ENCODE measurements at regions not wholly inside any gene's neighbourhood (a gene's known extent, or its start where the extent isn't known, plus 50 kb on each side); places are given as distances from the start of the nearest gene placed in this dataset.
"Not testable (repeated sequence)": the region's sequence is repeated elsewhere in the genome, so short reads cannot be mapped to it uniquely, and the experiment has no call there.

DNA sequence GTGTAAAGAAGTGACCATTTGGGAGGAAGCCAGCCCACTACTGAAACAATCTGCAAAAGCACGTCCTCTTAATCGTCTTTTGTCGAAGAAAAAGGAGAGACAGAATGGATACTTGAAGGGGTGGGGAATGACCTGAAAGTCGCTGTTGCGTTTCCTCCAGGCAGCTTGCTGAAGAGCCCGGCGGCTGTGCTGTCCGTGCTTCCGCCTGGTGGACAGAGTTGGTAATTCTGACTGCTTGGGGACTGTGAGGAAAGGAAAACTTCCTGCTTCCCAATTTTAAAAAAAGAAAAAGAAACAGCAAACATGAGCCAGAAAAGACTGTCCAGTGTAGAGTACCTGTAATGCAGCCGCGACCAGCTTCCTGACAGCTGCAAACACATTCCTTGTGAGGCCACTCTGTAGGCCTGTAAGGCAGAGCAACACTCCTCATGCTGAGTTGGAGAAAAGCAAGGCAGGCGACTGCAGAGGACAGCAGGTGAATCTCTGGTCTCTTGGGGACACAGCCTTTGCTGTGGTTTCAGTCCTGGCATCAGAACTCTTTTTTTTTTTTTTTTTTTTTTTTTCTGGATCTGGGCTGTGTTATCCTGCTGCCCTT lies 251.1 kb upstream of the TBX18 start:
- DNase-seq (ENCODE audit: low read depth in 2 of 2), result no peak

DNA sequence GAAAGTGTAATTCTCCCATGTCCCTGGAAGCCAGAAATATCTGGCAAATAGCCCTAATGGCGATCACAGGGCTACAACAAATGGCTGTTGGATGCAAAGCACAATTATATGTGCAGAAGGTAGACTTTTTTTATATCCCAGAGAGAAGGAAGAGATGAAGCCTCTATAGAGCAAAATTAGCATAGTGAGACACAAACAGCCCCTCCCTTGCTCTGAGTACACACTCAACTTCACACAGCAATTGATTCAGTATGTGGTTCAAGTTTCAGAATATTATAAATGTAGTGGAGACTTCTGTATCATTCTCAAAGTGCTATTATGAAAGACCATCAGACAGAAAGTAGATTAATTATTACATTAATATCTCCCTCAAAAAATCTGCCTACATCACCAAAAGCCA lies 246.5 kb upstream of the TBX18 start:
- no peak for DNase-seq (ENCODE audit: low read depth in 2 of 2)

DNA sequence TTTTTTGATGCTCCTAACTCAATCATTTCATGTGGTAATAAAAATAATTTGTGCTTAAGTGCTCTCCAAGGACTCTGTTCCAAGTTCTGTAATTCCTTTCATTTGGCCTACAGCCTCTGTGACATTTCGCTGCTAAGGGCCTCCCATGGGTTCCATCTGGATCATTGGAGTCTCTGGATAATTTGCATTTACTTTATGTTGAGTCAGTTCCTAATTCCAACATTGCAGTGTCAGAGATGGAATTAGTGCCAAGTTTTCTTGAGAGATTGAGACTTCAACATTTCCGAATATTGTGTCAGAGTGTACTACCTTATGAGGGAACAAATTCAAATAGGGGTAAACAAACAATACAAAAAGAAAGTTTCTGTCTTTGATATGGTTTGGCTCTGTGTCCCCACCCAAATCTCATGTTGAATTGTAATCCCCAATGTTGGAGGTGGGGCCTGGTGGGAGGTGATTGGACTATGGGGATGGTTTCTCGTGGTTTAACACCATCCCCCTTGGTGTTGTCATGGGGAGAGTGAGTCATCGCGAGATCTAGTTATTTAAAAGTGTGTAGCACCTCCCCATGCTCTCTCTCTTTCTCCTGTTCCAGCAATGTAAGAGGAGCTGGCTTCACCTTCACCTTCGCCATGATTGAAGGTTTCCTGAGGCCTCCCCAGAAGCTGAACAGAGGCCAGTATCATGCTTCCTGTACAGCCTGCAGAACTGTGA lies 244.1 kb upstream of the TBX18 start:
- no peak for DNase-seq (ENCODE audit: low read depth in 2 of 2)

DNA sequence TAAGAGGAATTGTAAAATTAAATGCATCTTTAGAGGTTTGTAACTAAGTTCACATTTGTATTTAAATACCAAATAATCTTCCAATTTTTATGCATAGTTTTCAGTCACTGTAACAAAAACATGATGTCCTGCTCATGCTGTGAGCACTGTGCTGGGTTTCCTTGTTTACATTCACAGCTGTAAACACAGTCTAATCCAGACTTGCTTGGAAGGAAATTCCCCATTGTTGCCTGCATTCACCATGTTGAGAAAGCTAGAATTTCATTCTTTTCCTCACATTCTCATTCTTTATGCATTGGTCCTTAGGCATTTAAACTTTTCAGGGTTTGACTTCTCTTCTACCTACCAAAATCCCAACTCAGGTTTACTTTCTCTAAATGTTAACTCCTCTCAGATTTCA lies 242.0 kb upstream of the TBX18 start:
- no peak for DNase-seq (ENCODE audit: low read depth in 2 of 2)

DNA sequence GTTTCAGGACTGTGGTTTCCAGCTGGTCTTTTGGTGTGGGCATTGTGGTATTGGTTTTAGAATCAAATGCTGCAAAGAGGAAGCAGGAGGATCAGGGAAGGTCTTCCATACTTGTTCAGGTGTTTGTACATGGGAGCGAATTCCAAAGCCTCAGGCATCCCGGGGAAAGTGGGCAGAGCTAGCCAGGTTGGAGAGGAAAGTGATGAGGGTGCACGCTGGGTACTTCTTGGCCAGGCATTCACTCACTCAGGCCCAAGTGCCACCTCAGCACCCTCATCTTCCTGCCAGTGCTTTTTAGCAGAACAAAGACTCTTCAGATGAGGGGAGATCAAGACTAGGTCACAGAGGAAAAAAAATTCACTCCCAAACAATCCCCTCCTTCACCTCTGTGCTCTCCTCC lies 241.1 kb upstream of the TBX18 start:
- DNase-seq (ENCODE audit: low read depth in 2 of 2), result no peak

DNA sequence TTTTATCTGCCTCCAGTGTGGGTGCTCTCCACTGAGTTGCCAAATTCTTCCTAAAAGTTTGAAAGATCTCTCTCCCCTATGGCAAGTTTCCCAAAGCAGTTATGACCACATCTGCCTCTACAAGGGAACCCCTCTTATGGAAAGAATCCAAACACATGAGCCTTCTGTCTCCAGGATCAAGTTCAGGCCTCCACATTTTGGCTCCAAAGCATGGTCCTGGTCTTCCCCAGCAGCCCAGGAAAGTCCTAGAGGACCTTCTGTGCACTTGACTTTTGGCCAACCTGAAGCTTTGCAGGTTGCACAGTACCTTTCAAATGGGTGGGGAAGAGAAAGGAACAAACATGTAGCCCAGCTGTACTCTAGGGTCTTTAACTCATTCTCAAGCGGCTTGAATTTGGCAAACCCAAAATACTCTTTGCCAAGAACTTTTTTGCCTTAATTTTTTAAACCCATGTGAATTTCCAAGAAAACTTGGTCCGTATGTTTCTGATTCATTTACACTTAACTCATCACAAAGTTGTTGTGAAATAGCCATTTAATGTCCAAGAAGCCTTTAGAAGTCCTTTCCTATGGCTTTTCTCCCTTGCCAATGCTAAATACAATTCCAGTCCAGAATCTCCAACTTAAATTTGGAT lies 240.1 kb upstream of the TBX18 start:
- DNase-seq (ENCODE audit: low read depth in 2 of 2), result no peak

DNA sequence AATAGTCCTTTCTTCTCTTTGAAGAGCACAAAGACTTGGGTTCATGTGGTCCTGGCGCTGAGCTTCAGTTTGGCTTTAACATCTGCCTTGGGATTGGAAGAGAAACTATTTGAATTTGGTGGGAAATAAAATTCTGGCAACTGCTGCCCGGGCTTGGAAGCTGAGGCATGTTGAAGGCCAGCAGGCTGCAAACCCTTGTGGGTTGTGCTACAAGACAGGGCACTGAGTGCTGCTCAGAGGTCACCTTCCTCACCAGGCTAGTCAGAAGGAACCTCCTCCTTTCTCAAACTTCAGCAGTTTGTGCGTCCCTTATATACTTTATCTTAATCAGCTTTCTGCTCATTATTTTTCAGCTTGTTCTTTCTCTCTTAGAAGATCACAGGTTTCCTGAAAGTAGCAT lies 238.4 kb upstream of the TBX18 start:
- DNase-seq (ENCODE audit: low read depth in 2 of 2), result no peak

DNA sequence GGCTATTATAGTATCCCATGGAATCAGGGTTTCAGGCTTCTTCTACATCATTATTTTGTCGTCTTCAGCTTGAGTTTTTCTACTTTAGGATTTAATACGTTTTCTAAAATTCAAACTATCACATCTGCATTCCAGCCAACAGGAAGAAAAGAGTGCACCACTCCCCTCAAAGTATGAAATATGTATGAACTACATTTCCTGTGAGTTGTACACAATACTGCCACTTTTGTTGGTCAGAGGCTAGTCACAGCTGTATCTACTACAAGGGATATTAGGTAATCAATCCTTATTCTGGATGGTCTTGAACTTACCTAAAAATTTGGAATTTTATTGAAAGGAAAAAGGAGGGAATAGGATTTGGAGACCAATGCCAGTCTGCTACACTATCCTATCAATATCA lies 235.6 kb upstream of the TBX18 start:
- no peak for DNase-seq (ENCODE audit: low read depth in 2 of 2)

DNA sequence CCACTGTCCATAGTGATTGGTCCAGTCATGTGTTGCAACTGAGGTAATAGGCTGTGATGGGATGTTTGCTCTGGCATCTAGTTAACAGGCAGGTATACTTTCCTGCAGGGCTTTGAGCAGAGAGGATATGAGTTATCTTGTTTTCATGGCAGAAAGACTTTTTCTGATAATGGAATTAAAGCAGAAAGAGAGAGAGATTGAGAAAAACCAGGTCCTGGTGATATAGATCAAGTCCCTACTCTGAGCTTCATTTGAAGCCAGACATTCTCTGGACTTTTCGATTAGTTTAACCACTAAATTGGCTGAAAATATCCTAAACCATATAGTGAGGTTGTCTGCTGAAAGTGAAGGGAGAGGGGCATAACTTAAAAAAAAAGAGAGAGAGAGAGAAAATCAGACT lies 233.8 kb upstream of the TBX18 start:
- no peak for DNase-seq (ENCODE audit: low read depth in 2 of 2)

DNA sequence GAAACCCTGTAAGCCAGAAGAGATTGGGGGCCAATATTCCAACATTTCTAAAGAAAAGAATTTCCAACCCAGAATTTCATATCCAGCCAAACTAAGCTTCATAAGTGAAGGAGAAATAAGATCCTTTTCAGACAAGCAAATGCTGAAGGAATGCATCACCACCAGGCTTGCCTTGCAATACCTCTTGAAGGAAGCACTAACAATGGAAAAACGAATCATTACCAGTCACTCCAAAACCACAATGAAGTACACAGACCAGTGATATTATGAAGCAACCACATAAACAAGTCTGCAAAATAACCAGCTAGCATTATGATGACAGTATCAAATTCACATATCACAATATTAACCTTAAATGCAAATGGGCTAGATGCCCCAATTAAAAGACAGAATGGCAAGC lies 224.4 kb upstream of the TBX18 start:
- not testable (repeated sequence) for DNase-seq (ENCODE audit: low read depth in 2 of 2)

DNA sequence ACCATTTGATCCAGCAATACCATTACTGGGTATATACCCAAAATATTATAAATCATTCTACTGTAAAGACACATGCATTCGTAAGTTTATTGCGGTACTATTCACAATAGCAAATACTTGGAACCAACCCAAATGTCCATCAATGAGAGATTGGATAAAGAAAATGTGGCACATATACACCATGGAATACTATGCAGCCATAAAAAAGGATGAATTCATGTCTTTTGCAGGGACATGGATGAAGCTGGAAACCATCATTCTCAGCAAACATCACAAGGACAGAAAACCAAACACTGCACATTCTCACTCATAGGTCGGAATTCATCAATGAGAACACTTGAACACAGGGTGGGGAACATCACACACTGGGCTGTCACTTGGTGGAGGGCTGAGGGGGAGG lies 221.1 kb upstream of the TBX18 start:
- DNase-seq (ENCODE audit: low read depth in 2 of 2), result not testable (repeated sequence)

DNA sequence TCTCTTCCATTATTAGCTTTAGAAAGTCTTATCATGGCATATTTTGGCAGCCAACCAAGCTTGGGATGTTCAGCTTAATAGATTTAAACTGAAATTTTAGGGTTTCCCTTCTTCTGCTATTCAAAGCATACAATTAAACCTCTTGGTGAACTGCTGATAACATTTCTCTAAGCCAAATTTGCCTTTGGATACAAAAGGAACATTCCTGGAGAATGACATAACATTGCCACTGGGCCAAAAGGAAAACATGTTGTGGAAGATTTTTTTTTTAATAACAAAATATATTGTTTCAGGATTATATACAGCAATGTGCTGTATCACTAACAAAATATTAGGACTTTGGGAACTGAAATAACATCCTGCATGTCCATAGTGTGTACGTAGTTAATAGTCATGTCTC lies 215.1 kb upstream of the TBX18 start:
- DNase-seq (ENCODE audit: low read depth in 2 of 2), result no peak

DNA sequence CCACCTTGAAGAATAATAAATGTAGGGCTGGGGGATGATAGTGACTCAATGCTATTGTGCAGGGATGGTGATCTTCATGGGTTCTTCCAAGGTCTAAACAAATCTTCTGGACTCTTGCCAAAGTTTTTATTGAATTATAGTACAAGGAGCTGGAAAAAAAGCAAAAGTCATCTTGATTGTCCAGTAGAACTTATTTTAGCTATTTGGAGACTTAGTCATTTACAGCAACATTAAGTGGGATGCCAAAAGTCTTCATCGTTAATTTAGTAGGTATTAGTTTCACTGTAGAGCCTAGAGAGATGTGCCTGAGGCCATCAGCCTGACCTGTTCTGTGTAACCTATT lies 212.9 kb upstream of the TBX18 start:
- DNase-seq (ENCODE audit: low read depth in 2 of 2), result no peak

DNA sequence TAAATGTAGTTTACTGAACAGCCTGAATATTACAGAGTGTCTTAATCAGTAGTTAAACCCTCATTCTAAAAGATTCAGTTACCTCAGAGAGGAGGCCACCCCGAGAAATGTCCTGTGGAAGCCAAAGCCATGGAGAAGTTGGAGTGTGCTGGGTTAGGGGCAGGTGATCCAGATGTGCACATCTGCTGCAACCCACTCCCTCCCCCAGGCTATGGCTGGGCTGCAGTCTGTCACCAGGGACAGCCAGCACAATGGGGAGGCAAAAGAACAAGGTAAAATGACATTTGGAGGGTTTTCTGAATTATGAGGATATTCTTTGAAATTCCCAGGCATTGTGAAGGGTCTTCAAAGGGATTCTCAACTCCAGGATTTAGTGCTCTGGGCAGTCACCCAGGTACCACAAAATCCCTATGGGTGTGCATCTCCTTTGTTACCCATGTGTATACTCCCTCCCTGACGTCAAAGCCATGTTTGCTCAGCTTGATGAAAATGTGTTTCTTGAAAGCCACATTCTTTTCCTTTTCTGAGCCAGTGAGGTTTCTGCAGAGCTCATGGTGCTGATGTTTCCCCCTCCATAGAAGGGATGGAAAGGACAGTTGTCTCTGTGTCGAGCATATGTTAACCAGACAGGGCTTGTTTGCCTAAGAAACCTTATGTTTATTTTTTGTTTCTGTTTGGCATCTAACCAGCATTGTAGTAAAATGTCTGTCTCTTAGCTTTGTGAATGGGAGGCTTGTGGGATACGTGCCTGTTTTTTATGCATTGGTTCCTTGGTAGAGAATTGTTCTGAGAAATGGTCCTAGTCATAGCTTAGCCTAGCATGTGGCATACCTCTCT lies 212.3 kb upstream of the TBX18 start:
- no peak for DNase-seq (ENCODE audit: low read depth in 2 of 2)

DNA sequence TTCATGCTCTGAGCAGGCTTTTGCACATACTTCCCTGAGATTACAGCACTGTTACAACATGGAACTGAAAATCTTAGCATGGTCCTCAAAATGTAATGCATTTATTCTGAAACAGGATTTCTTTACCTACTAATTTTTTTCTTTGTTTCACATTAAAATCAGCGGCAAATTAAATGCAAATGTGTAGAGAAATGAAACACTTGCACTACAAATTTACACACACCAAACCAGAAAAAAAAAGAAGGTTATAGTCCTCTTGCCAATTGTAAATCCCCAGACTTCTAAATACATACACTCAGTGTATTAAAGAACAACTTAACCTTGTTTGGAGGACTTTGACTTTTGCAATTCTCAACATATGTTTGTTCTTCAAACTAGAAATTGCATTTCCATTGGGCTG lies 210.9 kb upstream of the TBX18 start:
- DNase-seq (ENCODE audit: low read depth in 2 of 2), result no peak

DNA sequence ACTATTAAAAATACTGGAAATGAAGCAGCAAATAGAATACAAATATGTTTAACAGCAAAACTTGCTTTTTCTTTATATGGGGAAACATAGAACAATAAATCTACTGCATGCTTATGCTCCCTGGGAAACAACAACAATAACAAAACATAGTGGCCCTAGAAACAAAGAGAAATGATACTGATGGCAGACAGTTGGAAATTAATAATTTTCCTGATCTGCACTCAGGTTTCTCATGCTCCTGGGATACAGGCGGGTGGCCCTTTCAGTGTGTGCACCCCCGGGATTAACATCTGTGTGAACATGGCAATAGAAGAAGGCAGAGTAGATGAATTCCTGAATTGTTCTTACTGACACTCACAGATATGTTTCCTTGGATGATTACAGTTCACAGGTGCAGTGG lies 209.2 kb upstream of the TBX18 start:
- DNase-seq (ENCODE audit: low read depth in 2 of 2), result no peak

DNA sequence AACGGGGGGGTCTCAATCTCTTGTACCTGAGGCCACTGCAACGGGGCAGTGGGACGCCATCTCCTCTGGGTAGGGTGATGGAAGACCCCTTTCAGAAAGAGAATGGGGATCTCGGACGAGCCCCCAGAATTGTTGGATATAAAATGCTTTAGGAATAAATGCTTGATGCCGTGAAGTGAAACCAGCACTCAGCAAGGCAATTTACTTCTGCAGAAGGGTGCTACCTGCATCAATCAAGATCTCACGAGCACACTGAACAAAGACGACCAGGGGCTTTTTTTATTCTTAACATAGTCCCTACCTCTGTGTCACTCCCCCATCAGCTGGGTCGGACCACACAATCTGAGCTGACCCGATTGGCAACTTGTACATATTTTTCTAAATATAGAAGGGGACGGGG lies 203.6 kb upstream of the TBX18 start:
- no peak for DNase-seq (ENCODE audit: low read depth in 2 of 2)

DNA sequence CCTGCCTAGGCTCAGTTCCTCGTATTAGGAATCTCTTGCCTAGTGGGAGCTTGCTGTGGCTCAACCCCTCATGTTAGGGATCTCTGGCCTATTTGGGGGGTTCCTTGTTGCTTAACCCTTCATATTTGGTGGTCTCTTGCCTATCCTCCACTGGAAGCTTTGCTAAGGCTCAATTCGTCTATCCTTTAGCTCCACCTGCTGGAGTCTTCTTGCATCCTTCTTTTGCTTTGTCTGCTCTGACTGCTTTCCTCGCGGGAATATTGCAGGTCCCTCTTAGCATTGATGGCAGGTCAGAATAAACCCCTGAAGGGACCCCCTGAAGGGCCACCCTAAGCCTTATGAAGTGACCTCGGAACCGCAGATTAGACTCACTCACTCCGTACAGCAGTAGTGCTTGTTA lies 203.0 kb upstream of the TBX18 start:
- no peak for DNase-seq (ENCODE audit: low read depth in 2 of 2)

DNA sequence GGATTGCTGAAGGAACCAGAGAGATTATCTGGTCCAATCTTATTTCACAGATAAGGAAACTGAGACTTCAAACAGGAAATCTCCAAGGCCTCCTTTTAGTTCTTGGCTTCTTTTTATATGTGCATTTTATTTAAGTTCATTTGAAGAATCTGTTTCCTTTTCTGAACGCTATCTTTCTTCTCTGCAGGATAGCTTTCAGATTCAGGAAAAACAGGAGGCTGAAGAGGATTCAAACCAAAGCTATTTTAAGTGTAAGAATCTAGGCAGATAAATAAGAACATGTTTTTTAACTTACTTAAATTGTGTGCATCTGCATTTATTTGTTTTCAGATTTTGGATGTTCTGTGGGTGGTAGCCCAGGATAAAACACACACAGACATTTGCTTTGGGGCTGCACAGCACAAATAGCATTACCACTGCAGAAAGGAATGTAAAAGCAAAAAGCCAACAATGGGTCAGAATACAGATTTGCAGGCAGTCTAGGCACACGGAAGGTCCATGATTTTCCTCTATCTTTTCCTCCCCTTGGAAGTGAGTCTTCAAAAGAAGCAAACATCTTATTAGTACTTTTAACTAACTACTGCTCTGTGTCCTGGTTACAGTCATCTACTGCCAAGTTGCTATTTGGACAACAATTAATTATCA lies 188.8 kb upstream of the TBX18 start:
- DNase-seq (ENCODE audit: low read depth in 2 of 2), result no peak

DNA sequence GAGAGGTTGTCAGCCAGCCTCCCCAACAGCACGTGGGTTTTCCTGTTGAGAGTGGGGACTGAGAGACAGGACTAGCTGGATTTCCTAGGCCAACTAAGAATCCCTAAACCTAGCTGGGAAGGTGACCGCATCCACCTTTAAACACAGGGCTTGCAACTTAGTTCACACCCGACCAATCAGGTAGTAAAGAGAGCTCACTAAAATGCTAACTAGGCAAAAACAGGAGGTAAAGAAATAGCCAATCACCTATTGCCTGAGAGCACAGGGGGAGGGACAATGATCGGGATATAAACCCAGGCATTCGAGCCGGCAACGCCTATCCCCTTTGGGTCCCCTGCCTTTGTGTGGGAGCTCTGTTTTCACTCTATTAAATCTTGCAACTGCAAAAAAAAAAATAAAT lies 180.5 kb upstream of the TBX18 start:
- not testable (repeated sequence) for DNase-seq (ENCODE audit: low read depth in 2 of 2)

DNA sequence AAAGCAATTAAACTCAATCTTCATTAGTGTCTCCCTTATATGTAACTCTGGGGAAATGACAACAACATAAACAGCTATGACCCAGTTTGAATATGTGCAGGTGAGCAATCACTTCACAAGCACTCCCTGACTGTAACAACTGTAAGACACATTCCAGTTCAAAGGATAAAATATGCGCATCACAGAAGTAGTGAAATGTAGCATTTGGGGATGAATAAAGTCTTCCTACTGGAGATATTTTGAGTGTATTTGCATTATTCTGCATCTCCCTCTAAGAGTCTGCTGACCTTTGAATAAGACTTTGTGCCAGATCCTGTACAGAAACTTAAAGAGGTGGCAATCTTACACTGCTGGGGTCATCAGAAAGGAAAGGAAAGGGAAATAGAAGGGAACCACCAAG lies 179.5 kb upstream of the TBX18 start:
- no peak for DNase-seq (ENCODE audit: low read depth in 2 of 2)

DNA sequence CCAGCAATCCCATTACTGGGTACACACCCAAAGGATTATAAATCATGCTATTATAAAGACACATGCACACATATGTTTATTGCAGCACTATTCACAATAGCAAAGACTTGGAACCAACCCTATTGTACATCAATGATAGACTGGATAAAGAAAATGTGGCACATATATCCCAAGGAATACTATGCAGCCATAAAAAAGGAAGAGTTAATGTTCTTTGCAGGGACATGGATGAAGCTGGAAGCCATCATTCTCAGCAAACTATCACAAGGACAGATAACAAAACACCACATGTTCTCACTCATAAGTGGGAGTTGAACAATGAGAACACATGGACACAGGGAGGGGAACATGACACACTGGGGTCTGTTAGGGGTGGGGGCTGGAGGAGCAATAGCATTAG lies 177.2 kb upstream of the TBX18 start:
- DNase-seq (ENCODE audit: low read depth in 2 of 2), result not testable (repeated sequence)
